NCI-H526 (cell line): ENCODE measurements at regions not wholly inside any gene's neighbourhood (a gene's known extent, or its start where the extent isn't known, plus 50 kb on each side); places are given as distances from the start of the nearest gene placed in this dataset.
"Not testable (repeated sequence)": the region's sequence is repeated elsewhere in the genome, so short reads cannot be mapped to it uniquely, and the experiment has no call there.

Source experiments
- DNase-seq, 2 experiments: peaks; one replicate each; lab custom pipeline; 2025; lab: John Stamatoyannopoulos, UW

GRCh38 chr1:214983126-214983869 is 99.2 kb upstream of the KCNK2 start:
- no peak for DNase-seq

GRCh38 chr1:214989341-214989740 is 93.2 kb upstream of the KCNK2 start:
- DNase-seq: no peak

GRCh38 chr1:214990619-214991018 is 91.9 kb upstream of the KCNK2 start:
- DNase-seq: no peak

GRCh38 chr1:214991691-214992315 is 90.7 kb upstream of the KCNK2 start:
- DNase-seq: no peak

GRCh38 chr1:214993419-214993818 is 89.1 kb upstream of the KCNK2 start:
- DNase-seq: no peak

- DNase-seq: no peak
Measured at GRCh38 chr1:214997685-214998084, 84.9 kb upstream of the KCNK2 start.

GRCh38 chr1:215001419-215002021 is 81.0 kb upstream of the KCNK2 start:
- DNase-seq: no peak

- no peak for DNase-seq
Measured at GRCh38 chr1:215002471-215002870, 80.1 kb upstream of the KCNK2 start.

GRCh38 chr1:215003686-215004085 is 78.9 kb upstream of the KCNK2 start:
- no peak for DNase-seq

- DNase-seq: no peak
Measured at GRCh38 chr1:215004121-215004827, 78.3 kb upstream of the KCNK2 start.

GRCh38 chr1:215005078-215005477 is 77.5 kb upstream of the KCNK2 start:
- no peak for DNase-seq

- DNase-seq: no peak
Measured at GRCh38 chr1:215005656-215006345, 76.7 kb upstream of the KCNK2 start.

- DNase-seq: no peak
Measured at GRCh38 chr1:215007880-215008279, 74.7 kb upstream of the KCNK2 start.

- DNase-seq: no peak
Measured at GRCh38 chr1:215018555-215018954, 64.0 kb upstream of the KCNK2 start.

GRCh38 chr1:215022204-215022603 is 60.3 kb upstream of the KCNK2 start:
- no peak for DNase-seq

GRCh38 chr1:215022741-215023141 is 59.8 kb upstream of the KCNK2 start:
- no peak for DNase-seq

- no peak for DNase-seq
Measured at GRCh38 chr1:215023155-215023832, 59.2 kb upstream of the KCNK2 start.

GRCh38 chr1:215028954-215029353 is 53.6 kb upstream of the KCNK2 start:
- no peak for DNase-seq

GRCh38 chr1:215030581-215030980 is 52.0 kb upstream of the KCNK2 start:
- DNase-seq: not testable (repeated sequence)

- no peak for DNase-seq
Measured at GRCh38 chr1:215031392-215031791, 51.1 kb upstream of the KCNK2 start.
